Hepatocyte (in vitro differentiated cells): ENCODE measurements at regions not wholly inside any gene's neighbourhood (a gene's known extent, or its start where the extent isn't known, plus 50 kb on each side); places are given as distances from the start of the nearest gene placed in this dataset.

Experiments used
- CTCF ChIP-seq: fragments of 200-600 bp; sonication (generic); IDR thresholded peaks from 2 replicates; pipeline ENCODE4 v1.5.1; 2016; ENCODE audit warnings: antibody characterized with exemption, mild to moderate bottlenecking; ENCODE audit not compliant: poor library complexity
- EZH2 ChIP-seq: fragments of 200-600 bp; sonication (generic); IDR thresholded peaks from 2 replicates; pipeline ENCODE4 v1.6.1; 2016; ENCODE audit warnings: antibody characterized with exemption, mild to moderate bottlenecking, borderline replicate concordance

GRCh38 chr7:69311489-69311888, 286.8 kb upstream of the AUTS2 start:
- TF ChIP-seq CTCF (no peak), EZH2 (no peak)
